CD4-positive, alpha-beta T cell (primary cell): ENCODE measurements at regions not wholly inside any gene's neighbourhood (a gene's known extent, or its start where the extent isn't known, plus 50 kb on each side); places are given as distances from the start of the nearest gene placed in this dataset.

Source experiments
- ATAC-seq: fragments of 200-7000 bp; cut with Tn5 transposase; one replicate; pipeline ENCODE4 v1.10.0; 2022; ENCODE audit warnings: mild to moderate bottlenecking; ENCODE audit not compliant: poor library complexity
- CTCF ChIA-PET: fragments of 350-600 bp; sonication (Branson Sonifier 250); formaldehyde crosslinking; loops from one replicate; lab custom pipeline; 2021; ENCODE audit warnings: antibody characterized with exemption, inconsistent platforms; lab: Charles Lee
- POLR2A ChIA-PET: fragments of 350-600 bp; sonication (Branson Sonifier 250); formaldehyde crosslinking; loops from one replicate; lab custom pipeline; 2021; ENCODE audit warnings: antibody characterized with exemption, inconsistent platforms; lab: Charles Lee
- DNase-seq, 14 experiments: peaks; one replicate each; pipeline ENCODE4 v3.0.0-alpha.2; 2013 to 2020; ENCODE audit warnings: mixed read lengths in 2 of 14
- H3K27ac ChIP-seq, 2 donors: one replicate each; pipeline versions ENCODE4 v1.5.1 to v1.7.0; 2013; ENCODE audit warnings: low read length in 2 of 2, low read depth in 1 of 2, mild to moderate bottlenecking in 1 of 2
- H3K27me3 ChIP-seq, 2 experiments: 1 replicate in 1 of 2; 2 replicates in 1 of 2; pipeline versions ENCODE4 v1.6.1 to v1.7.0; 2013; ENCODE audit warnings: low read length in 2 of 2, control low read depth in 1 of 2, mild to moderate bottlenecking in 1 of 2, moderate library complexity in 1 of 2; ENCODE audit not compliant: insufficient read depth in 2 of 2, control insufficient read depth in 1 of 2
- H3K36me3 ChIP-seq: one replicate; pipeline ENCODE4 v1.6.1; 2013; ENCODE audit warnings: low read length, control low read depth; ENCODE audit not compliant: insufficient read depth
- H3K4me1 ChIP-seq: one replicate; pipeline ENCODE4 v1.6.1; 2013; ENCODE audit warnings: low read length, control low read depth; ENCODE audit not compliant: insufficient read depth
- H3K4me3 ChIP-seq: one replicate; pipeline ENCODE4 v1.5.1; 2013; ENCODE audit warnings: mild to moderate bottlenecking, low read length, moderate library complexity
- H3K9me3 ChIP-seq, 2 experiments: 1 replicate in 1 of 2; 2 replicates in 1 of 2; pipeline versions ENCODE4 v1.6.1 to v1.7.0; 2013; ENCODE audit warnings: low read length in 2 of 2, mild to moderate bottlenecking in 2 of 2, control low read depth in 1 of 2, moderate library complexity in 1 of 2; ENCODE audit not compliant: control insufficient read depth in 1 of 2, insufficient read depth in 1 of 2
- H3K27ac Mint-ChIP-seq: one replicate; pipeline ENCODE4 v1.8.0; 2020; ENCODE audit warnings: mixed read lengths
- H3K27me3 Mint-ChIP-seq: one replicate; pipeline ENCODE4 v1.8.0; 2021; ENCODE audit warnings: mixed read lengths
- H3K36me3 Mint-ChIP-seq: one replicate; pipeline ENCODE4 v1.8.0; 2021; ENCODE audit warnings: low read depth, mixed read lengths
- H3K4me1 Mint-ChIP-seq: one replicate; pipeline ENCODE4 v1.8.0; 2021; ENCODE audit warnings: low read depth, mixed read lengths
- H3K4me3 Mint-ChIP-seq: one replicate; pipeline ENCODE4 v1.8.0; 2020; ENCODE audit warnings: mild to moderate bottlenecking, mixed read lengths
- H3K9me3 Mint-ChIP-seq: one replicate; pipeline ENCODE4 v1.8.0; 2020; ENCODE audit warnings: mixed read lengths
- CTCF ChIP-seq: fragments of 200-600 bp; IDR thresholded peaks from one replicate; pipeline ENCODE4 v1.8.0; 2022; ENCODE audit warnings: antibody characterized with exemption, mild to moderate bottlenecking
- intact Hi-C, 2 experiments: fragments of 100-400 bp; cut with DNase I in 1 of 2; cut with micrococcal nuclease in 1 of 2; formaldehyde crosslinking; loops; one replicate each; pipeline versions ENCODE4 v1.15.1 to v1.9.0; 2023 to 2025; cut with DNase I, micrococcal nuclease

- Histone ChIP-seq H3K27me3 (no peaks in the 10 kb centered on the region), H3K4me3 (no peak overlapping the region), H3K36me3 (no peaks in the 10 kb centered on the region), H3K4me1 (peaks cover 6% of the 10 kb centered on the region), H3K27ac (no peak overlapping the region), H3K9me3 (no peaks in the 10 kb centered on the region)
- Mint-ChIP-seq H3K4me3 (no peak overlapping the region), H3K27ac (no peak overlapping the region), H3K9me3 (no peaks in the 10 kb centered on the region), H3K36me3 (no peaks in the 10 kb centered on the region), H3K4me1 (peaks cover 15% of the 10 kb centered on the region), H3K27me3 (no peaks in the 10 kb centered on the region)
- ATAC-seq (no peak), DNase-seq (no peak)
- TF ChIP-seq CTCF, result no peak
- CTCF ChIA-PET, result no interaction called here
- intact Hi-C loops, result no loop called here
- POLR2A ChIA-PET, result interaction anchor here (1.3 kb wide), 1 partner anchor 107 kb away, joined by 4 read pairs; no protein-coding TSS in a partner anchor
These were observed 125.0 kb upstream of the DYRK2 start for GRCh38 chr12:67523538-67523937.

- H3K4me1 Mint-ChIP-seq, result peaks cover 10% of the 10 kb centered on the region
- Histone ChIP-seq H3K36me3 (no peaks in the 10 kb centered on the region), H3K4me1 (peaks cover 6% of the 10 kb centered on the region), H3K27ac (no peak overlapping the region), H3K9me3 (no peaks in the 10 kb centered on the region), H3K27me3 (no peaks in the 10 kb centered on the region), H3K4me3 (no peak overlapping the region)
- no peak for TF ChIP-seq CTCF
- POLR2A ChIA-PET, result interaction anchor here (1.4 kb wide), 2 partner anchors 9 to 42 kb away, joined by 3 read pairs; no protein-coding TSS in a partner anchor
- no peaks in the 10 kb centered on the region for H3K9me3 Mint-ChIP-seq
- H3K27me3 Mint-ChIP-seq, result no peaks in the 10 kb centered on the region
- CTCF ChIA-PET, result interaction anchor here (0.5 kb wide), 1 partner anchor 1893 kb away, joined by 3 read pairs; no protein-coding TSS in a partner anchor
- intact Hi-C loops, result no loop called here
- H3K4me3 Mint-ChIP-seq, result no peak overlapping the region
- no peak overlapping the region for H3K27ac Mint-ChIP-seq
- DNase-seq (no peak), ATAC-seq (no peak)
- no peaks in the 10 kb centered on the region for H3K36me3 Mint-ChIP-seq
These were observed 123.5 kb upstream of the DYRK2 start for GRCh38 chr12:67524861-67525616.

- H3K4me3 Mint-ChIP-seq, result no peak overlapping the region
- H3K9me3 Mint-ChIP-seq, result no peaks in the 10 kb centered on the region
- Histone ChIP-seq H3K9me3 (no peaks in the 10 kb centered on the region), H3K36me3 (no peaks in the 10 kb centered on the region), H3K4me1 (peaks cover 6% of the 10 kb centered on the region), H3K27ac (no peak overlapping the region), H3K27me3 (no peaks in the 10 kb centered on the region), H3K4me3 (no peak overlapping the region)
- H3K36me3 Mint-ChIP-seq, result no peaks in the 10 kb centered on the region
- H3K4me1 Mint-ChIP-seq, result peaks cover 10% of the 10 kb centered on the region
- POLR2A ChIA-PET, result interaction anchor here (1.4 kb wide), 2 partner anchors 9 to 42 kb away, joined by 3 read pairs; no protein-coding TSS in a partner anchor
- no peak for TF ChIP-seq CTCF
- H3K27ac Mint-ChIP-seq, result no peak overlapping the region
- H3K27me3 Mint-ChIP-seq, result no peaks in the 10 kb centered on the region
- intact Hi-C loops, result no loop called here
- DNase-seq (no peak), ATAC-seq (no peak)
- CTCF ChIA-PET, result no interaction called here
These were observed 123.0 kb upstream of the DYRK2 start for GRCh38 chr12:67525617-67525884.
